Natural killer cell (primary cell): ENCODE measurements at regions not wholly inside any gene's neighbourhood (a gene's known extent, or its start where the extent isn't known, plus 50 kb on each side); places are given as distances from the start of the nearest gene placed in this dataset.

ENCODE experiments used
- ATAC-seq, 3 donors: fragments of 150-1000 bp in 2 of 3; fragments of 200-7000 bp in 1 of 3; cut with Tn5 transposase; 1 replicate in 1 of 3; 2 replicates in 2 of 3; pipeline ENCODE4 v1.10.0; 2021; ENCODE audit warnings: mild to moderate bottlenecking in 2 of 3, moderate library complexity in 2 of 3
- DNase-seq, 2 donors: peaks; one replicate each; pipeline versions ENCODE4 v3.0.0 to v3.0.0-alpha.2; 2013 to 2021; ENCODE audit warnings: mixed read lengths in 1 of 2
- H3K27ac ChIP-seq: one replicate; pipeline ENCODE4 v1.5.1; 2013; ENCODE audit warnings: mild to moderate bottlenecking, low read length
- H3K27me3 ChIP-seq: one replicate; pipeline ENCODE4 v1.6.1; 2013; ENCODE audit warnings: low read length; ENCODE audit not compliant: control insufficient read depth, insufficient read depth
- H3K36me3 ChIP-seq: one replicate; pipeline ENCODE4 v1.6.1; 2013; ENCODE audit warnings: low read length; ENCODE audit not compliant: control insufficient read depth, insufficient read depth
- H3K4me1 ChIP-seq: one replicate; pipeline ENCODE4 v1.6.1; 2013; ENCODE audit warnings: low read length; ENCODE audit not compliant: control insufficient read depth, insufficient read depth
- H3K4me3 ChIP-seq: one replicate; pipeline ENCODE4 v1.5.1; 2013; ENCODE audit warnings: low read length
- H3K9me3 ChIP-seq: one replicate; pipeline ENCODE4 v1.6.1; 2013; ENCODE audit warnings: low read length; ENCODE audit not compliant: control insufficient read depth, insufficient read depth
- H3K27ac Mint-ChIP-seq, 2 donors: one replicate each; pipeline ENCODE4 v1.8.0; 2022; ENCODE audit warnings: mild to moderate bottlenecking in 2 of 2, mixed read lengths in 2 of 2, moderate library complexity in 1 of 2
- H3K27me3 Mint-ChIP-seq, 2 donors: one replicate each; pipeline ENCODE4 v1.8.0; 2022; ENCODE audit warnings: low read depth in 2 of 2, mixed read lengths in 2 of 2
- H3K36me3 Mint-ChIP-seq: one replicate; pipeline ENCODE4 v1.8.0; 2022; ENCODE audit warnings: mixed read lengths
- H3K4me1 Mint-ChIP-seq, 2 donors: one replicate each; pipeline ENCODE4 v1.8.0; 2022; ENCODE audit warnings: mixed read lengths in 2 of 2
- H3K4me3 Mint-ChIP-seq: one replicate; pipeline ENCODE4 v1.8.0; 2022; ENCODE audit warnings: mild to moderate bottlenecking, moderate library complexity, mixed read lengths
- H3K9me3 Mint-ChIP-seq, 2 donors: one replicate each; pipeline ENCODE4 v1.8.0; 2022; ENCODE audit warnings: mixed read lengths in 2 of 2
- CTCF ChIP-seq: fragments of 200-600 bp; IDR thresholded peaks from one replicate; pipeline ENCODE4 v1.8.0; 2022; ENCODE audit warnings: antibody characterized with exemption
- whole genome bisulfite sequencing: methylation state at CpG from one replicate; pipeline ENCODE4 v1.1.7; 2013; ENCODE audit warnings: missing lambda C conversion rate; ENCODE audit not compliant: insufficient coverage; 5-methylcytosine and 5-hydroxymethylcytosine counted together
- intact Hi-C: fragments of 100-400 bp; cut with micrococcal nuclease; formaldehyde crosslinking; loops from one replicate; pipeline ENCODE4 v1.14.2; 2022

- Histone ChIP-seq H3K27me3 (no peaks in the 10 kb centered on the region), H3K36me3 (no peaks in the 10 kb centered on the region), H3K9me3 (peaks cover 2% of the 10 kb centered on the region), H3K4me1 (no peaks in the 10 kb centered on the region), H3K4me3 (no peak overlapping the region), H3K27ac (no peak overlapping the region)
- Mint-ChIP-seq H3K36me3 (no peaks in the 10 kb centered on the region), H3K4me1 (no peaks in the 10 kb centered on the region), H3K27ac (no peak overlapping the region), H3K27me3 (no peaks in the 10 kb centered on the region), H3K9me3 (no peaks in the 10 kb centered on the region), H3K4me3 (no peak overlapping the region)
- ATAC-seq (no peak), DNase-seq (no peak)
- TF ChIP-seq CTCF = no peak
- WGBS = 65% methylated on average over 3 of the region's 4 CpGs
- intact Hi-C loops = no loop called here
These were observed 244.6 kb upstream of the ATP10B start for GRCh38 chr5:161096581-161096980.

- no peak for DNase-seq
- H3K9me3 ChIP-seq = peaks cover 2% of the 10 kb centered on the region
- Mint-ChIP-seq H3K9me3 (no peaks in the 10 kb centered on the region), H3K4me3 (no peak overlapping the region), H3K36me3 (no peaks in the 10 kb centered on the region), H3K4me1 (no peaks in the 10 kb centered on the region), H3K27me3 (no peaks in the 10 kb centered on the region), H3K27ac (no peak overlapping the region)
- TF ChIP-seq CTCF = no peak
- H3K36me3 ChIP-seq = no peaks in the 10 kb centered on the region
- H3K27me3 ChIP-seq = no peaks in the 10 kb centered on the region
- WGBS = 37% methylated on average over 2 of the region's 2 CpGs
- no peaks in the 10 kb centered on the region for H3K4me1 ChIP-seq
- no peak overlapping the region for H3K4me3 ChIP-seq
- H3K27ac ChIP-seq = no peak overlapping the region
- ATAC-seq = no peak
- intact Hi-C loops = no loop called here
These were observed 243.9 kb upstream of the ATP10B start for GRCh38 chr5:161095953-161096352.

GRCh38 chr5:161094411-161094810, 242.4 kb upstream of the ATP10B start:
- Mint-ChIP-seq H3K27me3 (no peaks in the 10 kb centered on the region), H3K9me3 (peaks cover 0 to 1% of the 10 kb centered on the region in 2 donors), H3K27ac (no peak overlapping the region), H3K4me3 (no peak overlapping the region), H3K36me3 (no peaks in the 10 kb centered on the region), H3K4me1 (no peaks in the 10 kb centered on the region)
- ATAC-seq (no peak), DNase-seq (no peak)
- H3K36me3 ChIP-seq = no peaks in the 10 kb centered on the region
- intact Hi-C loops = no loop called here
- H3K4me3 ChIP-seq = no peak overlapping the region
- no peak overlapping the region for H3K27ac ChIP-seq
- peaks cover 2% of the 10 kb centered on the region for H3K9me3 ChIP-seq
- H3K4me1 ChIP-seq = no peaks in the 10 kb centered on the region
- no peak for TF ChIP-seq CTCF
- H3K27me3 ChIP-seq = no peaks in the 10 kb centered on the region

- intact Hi-C loops = no loop called here
- TF ChIP-seq CTCF = no peak
- no peak overlapping the region for H3K27ac Mint-ChIP-seq
These were observed 241.1 kb upstream of the ATP10B start for GRCh38 chr5:161093100-161093499.

More at GRCh38 chr5:161093100-161093499, 241.1 kb upstream of the ATP10B start:
- ATAC-seq (no peak), DNase-seq (no peak)
- Histone ChIP-seq H3K4me3 (no peak overlapping the region), H3K4me1 (no peaks in the 10 kb centered on the region), H3K36me3 (no peaks in the 10 kb centered on the region), H3K27ac (no peak overlapping the region), H3K27me3 (no peaks in the 10 kb centered on the region), H3K9me3 (peaks cover 2% of the 10 kb centered on the region)
- H3K4me1 Mint-ChIP-seq = no peaks in the 10 kb centered on the region
- no peaks in the 10 kb centered on the region for H3K36me3 Mint-ChIP-seq
- no peak overlapping the region for H3K4me3 Mint-ChIP-seq
- H3K9me3 Mint-ChIP-seq = peaks cover 0 to 4% of the 10 kb centered on the region in 2 donors
- WGBS = 72% methylated on average over 2 of the region's 2 CpGs
- H3K27me3 Mint-ChIP-seq = no peaks in the 10 kb centered on the region
